Glutamatergic neuron (in vitro differentiated cells): ENCODE measurements at regions not wholly inside any gene's neighbourhood (a gene's known extent, or its start where the extent isn't known, plus 50 kb on each side); places are given as distances from the start of the nearest gene placed in this dataset.

Experiments
- DNase-seq: peaks from one replicate; pipeline ENCODE4 v3.0.0; 2022
- H3K27ac Mint-ChIP-seq: one replicate; pipeline ENCODE4 v1.8.0; 2020; ENCODE audit warnings: mild to moderate bottlenecking, mixed read lengths, inconsistent platforms; ENCODE audit not compliant: unreplicated experiment
- H3K27me3 Mint-ChIP-seq: one replicate; pipeline ENCODE4 v1.8.0; 2020; ENCODE audit warnings: mild to moderate bottlenecking, moderate library complexity, mixed read lengths, inconsistent platforms; ENCODE audit not compliant: unreplicated experiment
- H3K36me3 Mint-ChIP-seq: one replicate; pipeline ENCODE4 v1.8.0; 2020; ENCODE audit warnings: mild to moderate bottlenecking, mixed read lengths, inconsistent platforms; ENCODE audit not compliant: unreplicated experiment
- H3K4me1 Mint-ChIP-seq: one replicate; pipeline ENCODE4 v1.8.0; 2020; ENCODE audit warnings: mild to moderate bottlenecking, low read depth, mixed read lengths, inconsistent platforms; ENCODE audit not compliant: unreplicated experiment
- H3K4me3 Mint-ChIP-seq: one replicate; pipeline ENCODE4 v1.8.0; 2020; ENCODE audit warnings: mild to moderate bottlenecking, mixed read lengths, inconsistent platforms; ENCODE audit not compliant: unreplicated experiment
- H3K9me3 Mint-ChIP-seq: one replicate; pipeline ENCODE4 v1.8.0; 2020; ENCODE audit warnings: mild to moderate bottlenecking, moderate library complexity, mixed read lengths, inconsistent platforms; ENCODE audit not compliant: unreplicated experiment
- CTCF ChIP-seq: fragments of 200-600 bp; sonication (generic); IDR thresholded peaks from one replicate; pipeline ENCODE4 v1.5.0; 2021; ENCODE audit not compliant: partially characterized antibody, unreplicated experiment

- Mint-ChIP-seq H3K4me1 (no peaks in the 10 kb centered on the region), H3K36me3 (peaks cover 14% of the 10 kb centered on the region), H3K27me3 (no peaks in the 10 kb centered on the region), H3K9me3 (peaks cover 3% of the 10 kb centered on the region), H3K27ac (no peak overlapping the region), H3K4me3 (no peak overlapping the region)
- no peak for DNase-seq
- TF ChIP-seq CTCF = no peak
These were observed 342.3 kb upstream of the NRP1 start for GRCh38 chr10:33676606-33677339.

- H3K27ac Mint-ChIP-seq = no peak overlapping the region
- no peaks in the 10 kb centered on the region for H3K27me3 Mint-ChIP-seq
- TF ChIP-seq CTCF = no peak
- no peaks in the 10 kb centered on the region for H3K4me1 Mint-ChIP-seq
- no peak overlapping the region for H3K4me3 Mint-ChIP-seq
- peaks cover 3% of the 10 kb centered on the region for H3K9me3 Mint-ChIP-seq
- H3K36me3 Mint-ChIP-seq = peaks cover 14% of the 10 kb centered on the region
- no peak for DNase-seq
These were observed 340.6 kb upstream of the NRP1 start for GRCh38 chr10:33674986-33675599.

GRCh38 chr10:33674491-33674890, 340.0 kb upstream of the NRP1 start:
- H3K4me3 Mint-ChIP-seq = no peak overlapping the region
- DNase-seq = no peak

GRCh38 chr10:33673839-33674415, 339.5 kb upstream of the NRP1 start:
- no peaks in the 10 kb centered on the region for H3K4me1 Mint-ChIP-seq
- no peaks in the 10 kb centered on the region for H3K27me3 Mint-ChIP-seq
- no peak for DNase-seq
- H3K4me3 Mint-ChIP-seq = no peak overlapping the region
- H3K9me3 Mint-ChIP-seq = peaks cover 3% of the 10 kb centered on the region
- H3K36me3 Mint-ChIP-seq = peaks cover 14% of the 10 kb centered on the region
- H3K27ac Mint-ChIP-seq = no peak overlapping the region
- no peak for TF ChIP-seq CTCF

More at GRCh38 chr10:33674491-33674890, 340.0 kb upstream of the NRP1 start:
- H3K27me3 Mint-ChIP-seq = no peaks in the 10 kb centered on the region
- no peak overlapping the region for H3K27ac Mint-ChIP-seq
- H3K36me3 Mint-ChIP-seq = peaks cover 14% of the 10 kb centered on the region
- H3K9me3 Mint-ChIP-seq = peaks cover 3% of the 10 kb centered on the region
- no peak for TF ChIP-seq CTCF
- H3K4me1 Mint-ChIP-seq = no peaks in the 10 kb centered on the region

- H3K27ac Mint-ChIP-seq = no peak overlapping the region
- DNase-seq = no peak
- no peak for TF ChIP-seq CTCF
- H3K9me3 Mint-ChIP-seq = peaks cover 2% of the 10 kb centered on the region
- H3K36me3 Mint-ChIP-seq = peaks cover 5% of the 10 kb centered on the region
- no peaks in the 10 kb centered on the region for H3K4me1 Mint-ChIP-seq
- no peak overlapping the region for H3K4me3 Mint-ChIP-seq
- peaks cover 3% of the 10 kb centered on the region for H3K27me3 Mint-ChIP-seq
These were observed 335.4 kb upstream of the NRP1 start for GRCh38 chr10:33669904-33670303.
